Cardiac septum (tissue), 1 donor: ENCODE measurements at regions not wholly inside any gene's neighbourhood (a gene's known extent, or its start where the extent isn't known, plus 50 kb on each side); places are given as distances from the start of the nearest gene placed in this dataset.
A peak's percentile ranks its signal among the peaks of the same experiment; 100 is the strongest.

Experiments
- DNase-seq: peaks from one replicate; pipeline ENCODE4 v3.0.0-alpha.2; 2020; ENCODE audit warnings: low spot score
- intact Hi-C: fragments of 100-400 bp; cut with DNase I; formaldehyde crosslinking; loops from one replicate; pipeline ENCODE4 v1.14.0; 2022
- donor health status: DM: no; HTN: no; CAD: no.

- DNase-seq, result peak; percentile 19
- intact Hi-C loops, result no loop called here
Observed at GRCh38 chr15:70530017-70530499, 233.3 kb downstream of the UACA start.

GRCh38 chr15:70528816-70529215 is 234.5 kb downstream of the UACA start:
- DNase-seq, result no peak
- intact Hi-C loops, result no loop called here

DNA sequence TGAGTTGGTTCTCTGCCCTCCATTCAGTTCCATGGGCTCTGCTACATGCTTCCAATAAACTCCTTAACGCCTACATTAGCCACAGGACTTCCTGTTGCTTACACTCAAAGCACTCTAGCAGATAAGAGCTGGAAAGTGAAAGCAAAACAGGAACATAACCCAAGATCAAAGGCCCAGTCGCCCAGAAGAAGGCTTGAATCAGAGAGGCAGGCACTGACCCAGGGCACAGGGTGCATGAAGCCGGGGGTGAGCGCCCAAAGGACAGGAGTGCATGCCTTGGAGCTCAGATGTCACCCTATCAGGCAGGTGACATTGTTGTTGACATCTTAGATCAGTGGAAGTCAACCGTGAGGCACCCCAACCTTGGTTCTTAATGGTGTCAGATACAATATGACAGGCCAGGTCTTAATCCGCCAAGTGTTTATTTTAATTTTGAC is 235.1 kb downstream of the UACA start:
- intact Hi-C loops, result no loop called here
- no peak for DNase-seq

DNA sequence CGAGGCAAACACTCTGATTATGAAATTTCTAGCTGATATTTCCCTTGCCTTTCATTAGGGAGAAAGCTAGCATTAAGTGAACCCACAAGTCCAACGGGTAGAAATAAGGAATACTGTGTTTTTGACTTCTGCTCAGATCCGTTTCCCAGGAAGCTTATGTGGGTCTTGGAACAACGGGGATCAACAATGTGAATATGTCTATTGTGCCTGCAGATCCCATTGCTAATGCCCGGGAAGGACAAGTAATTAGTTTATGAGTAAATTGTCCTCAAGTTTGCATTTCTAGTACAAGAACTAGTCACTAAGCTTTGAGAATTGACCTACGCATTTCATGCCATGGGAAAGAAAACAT is 236.4 kb downstream of the UACA start:
- intact Hi-C loops, result no loop called here
- DNase-seq, result no peak

- intact Hi-C loops, result no loop called here
- no peak for DNase-seq
Observed at GRCh38 chr15:70526221-70526973, 237.0 kb downstream of the UACA start.

GRCh38 chr15:70525551-70525950 is 237.8 kb downstream of the UACA start:
- no peak for DNase-seq
- intact Hi-C loops, result no loop called here

DNA sequence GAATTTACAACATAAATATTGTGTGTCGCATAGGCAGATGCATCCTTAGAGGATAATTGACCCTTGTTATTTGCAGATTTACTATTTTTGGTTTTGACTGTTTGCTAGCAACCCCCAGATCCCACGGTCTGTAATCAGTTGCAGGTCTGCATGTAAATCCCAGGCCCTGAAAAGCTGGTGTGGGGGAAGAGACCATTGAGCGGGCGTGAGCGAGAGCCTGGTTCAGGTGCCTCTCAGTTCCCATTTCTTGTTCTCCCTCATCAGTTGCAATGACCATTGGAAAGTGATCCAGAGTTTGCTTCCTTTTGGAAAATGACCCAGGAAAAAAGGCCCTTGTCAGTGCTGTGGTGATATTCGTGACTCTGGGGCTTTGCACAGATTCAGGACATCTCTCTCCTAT is 238.9 kb downstream of the UACA start:
- intact Hi-C loops, result no loop called here
- peak; percentile 22 for DNase-seq

GRCh38 chr15:70523616-70524015 is 239.7 kb downstream of the UACA start:
- intact Hi-C loops, result no loop called here

GRCh38 chr15:70523192-70523591 is 240.2 kb downstream of the UACA start:
- intact Hi-C loops, result no loop called here
- peak; percentile 20 for DNase-seq

More at GRCh38 chr15:70523616-70524015, 239.7 kb downstream of the UACA start:
- peak; percentile 38 for DNase-seq

GRCh38 chr15:70522323-70522966 is 240.9 kb downstream of the UACA start:
- peak; percentile 9 for DNase-seq
- intact Hi-C loops, result no loop called here

DNA sequence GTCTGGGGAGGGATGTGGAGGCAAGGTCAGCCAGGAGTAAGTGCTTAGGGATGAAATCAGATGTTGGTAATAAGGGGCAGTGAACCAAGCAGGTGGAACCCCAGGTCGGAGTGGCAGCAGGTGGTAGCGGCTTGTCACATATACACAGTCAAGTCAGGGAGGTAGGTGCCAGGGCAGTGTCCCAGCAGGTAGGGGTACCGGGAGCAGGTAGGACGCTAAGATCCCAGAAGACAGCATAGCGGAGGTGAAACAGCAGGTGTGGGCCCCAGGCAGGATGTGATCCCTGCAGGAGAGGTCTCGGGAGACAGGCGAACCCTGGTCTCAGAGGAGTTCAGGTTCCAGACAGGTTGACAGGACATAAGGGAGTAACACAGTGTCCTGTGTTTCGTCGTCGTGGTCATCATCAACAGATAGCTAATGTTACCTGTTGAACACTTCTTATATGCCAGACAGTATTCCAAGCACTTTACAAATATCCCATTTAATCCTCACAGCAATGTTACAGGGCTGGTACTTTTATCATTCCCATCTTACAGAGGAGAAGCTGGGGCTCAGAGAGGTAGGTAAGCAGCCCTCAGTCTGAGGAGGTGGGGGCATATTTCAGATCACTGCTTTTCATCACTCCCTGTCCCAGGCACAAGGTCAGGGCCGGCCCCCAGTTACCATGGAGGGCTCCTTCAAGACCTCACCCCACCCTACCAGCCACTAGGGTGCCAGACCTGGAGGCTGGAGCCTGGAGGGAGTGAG is 241.6 kb downstream of the UACA start:
- DNase-seq, result peak; percentile 57
- intact Hi-C loops, result no loop called here

DNA sequence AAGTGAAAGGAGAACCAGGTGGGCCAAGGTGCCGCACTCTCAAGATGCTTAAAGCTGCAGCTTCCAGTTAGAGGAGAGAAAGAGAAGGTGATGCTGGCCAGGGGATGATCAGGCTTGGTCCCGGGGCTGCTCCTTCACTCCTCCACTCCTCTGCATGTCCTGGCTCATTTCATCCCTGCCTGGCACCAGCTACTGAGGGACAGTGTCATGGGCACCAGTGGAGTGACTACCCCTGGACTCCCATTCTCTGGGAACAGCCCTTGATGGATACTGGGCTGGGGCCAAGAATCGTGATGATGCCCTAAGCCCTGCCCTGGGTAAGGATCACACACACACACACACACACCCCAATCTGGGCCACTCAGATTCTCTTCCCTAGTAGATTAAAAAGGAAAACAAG is 243.7 kb downstream of the UACA start:
- intact Hi-C loops, result no loop called here
- DNase-seq, result peak; percentile 17

DNA sequence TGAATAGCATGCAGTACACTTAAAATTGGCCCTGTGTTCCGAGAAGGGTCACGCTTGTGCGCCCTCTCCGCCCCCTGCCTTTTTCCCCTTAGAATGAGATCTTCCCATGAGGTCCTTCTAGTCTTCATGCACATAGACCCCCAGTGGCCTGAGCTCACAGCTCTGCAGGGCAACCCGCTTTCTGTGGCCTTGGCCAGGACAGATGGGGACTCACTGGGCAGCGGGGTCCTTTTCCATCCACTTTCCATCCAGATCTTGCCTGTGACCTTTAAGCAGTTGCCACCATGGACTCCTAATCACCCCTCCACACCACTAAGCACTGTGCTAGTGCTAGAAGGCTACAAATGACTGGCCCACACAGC is 244.4 kb downstream of the UACA start:
- DNase-seq, result no peak
- intact Hi-C loops, result no loop called here

- DNase-seq, result no peak
- intact Hi-C loops, result no loop called here
Observed at GRCh38 chr15:70518201-70519003, 245.0 kb downstream of the UACA start.

- no peak for DNase-seq
- intact Hi-C loops, result no loop called here
Observed at GRCh38 chr15:70517194-70517590, 246.2 kb downstream of the UACA start.

DNA sequence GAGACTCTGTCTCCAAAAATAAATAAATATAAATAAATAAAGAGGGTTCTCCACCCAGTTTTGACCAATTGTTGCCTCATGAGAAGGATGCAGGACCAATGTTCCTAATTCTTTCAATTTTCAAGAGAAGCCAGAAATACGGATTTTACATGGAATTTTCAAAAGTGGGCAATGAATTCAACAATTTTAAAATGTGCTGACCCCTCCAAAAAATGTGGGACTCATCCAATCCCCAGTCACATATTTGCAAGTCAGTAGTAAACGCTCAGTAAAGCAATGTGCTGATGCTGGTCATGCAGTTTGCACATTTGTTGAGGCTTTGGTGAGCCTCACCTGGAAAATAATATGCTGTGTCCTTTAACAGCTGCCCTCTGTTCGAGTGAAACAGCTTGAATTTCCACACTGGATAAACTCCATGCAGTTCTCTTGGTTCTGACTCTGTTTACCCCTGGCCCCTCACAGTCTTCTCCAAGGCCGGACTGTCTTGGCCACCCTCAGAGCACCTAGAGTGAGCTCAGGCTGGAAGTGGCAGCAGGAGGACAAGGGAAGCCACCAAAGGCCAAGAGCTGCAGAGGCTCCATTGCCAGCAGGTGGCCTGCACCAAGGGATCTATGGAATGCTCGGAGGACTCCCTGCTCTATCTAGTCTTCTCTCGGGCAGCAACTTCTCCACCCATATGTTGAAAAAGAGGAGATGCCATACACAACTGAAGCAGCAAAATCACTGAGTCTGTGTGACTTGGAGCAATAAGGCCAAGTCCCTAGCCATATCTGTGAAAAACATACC is 246.8 kb downstream of the UACA start:
- DNase-seq, result no peak
- intact Hi-C loops, result no loop called here

GRCh38 chr15:70514251-70514650 is 249.1 kb downstream of the UACA start:
- intact Hi-C loops, result no loop called here
- no peak for DNase-seq

- intact Hi-C loops, result no loop called here
- no peak for DNase-seq
Observed at GRCh38 chr15:70513819-70514218, 249.5 kb downstream of the UACA start.

- DNase-seq, result peak; percentile 83
- intact Hi-C loops, result no loop called here
Observed at GRCh38 chr15:70512772-70513362, 250.5 kb downstream of the UACA start.
